ENCODE measurements at regions not wholly inside any gene's neighbourhood (a gene's known extent, or its start where the extent isn't known, plus 50 kb on each side); places are given as distances from the start of the nearest gene placed in this dataset.
A peak's percentile ranks its signal among the peaks of the same experiment; 100 is the strongest.

- TF ChIP-seq CHD2 (IDR thresholded peaks at IDR 0.05; ENCODE audit: low read length, partially characterized antibody) = no peak
- peak; percentile 35 for TF ChIP-seq TCF12 (IDR thresholded peaks at IDR 0.05)
- TF ChIP-seq PBX3 (IDR thresholded peaks at IDR 0.05) = peak; percentile 46
- no peak for TF ChIP-seq TEAD4 (IDR thresholded peaks at IDR 0.05; ENCODE audit: borderline replicate concordance, insufficient read depth)
- no peak for TF ChIP-seq FOXJ3 (CRISPR knock-in tag; IDR thresholded peaks at IDR 0.05)
- no peak for TF ChIP-seq JUND (IDR thresholded peaks at IDR 0.05)
Observed at GRCh38 chr15:69758291-69758771, 305.7 kb downstream of the RPLP1 start (continued).

- no peak overlapping the region for H3K9ac ChIP-seq
- CTCF ChIA-PET = interaction anchor here (1.2 kb wide), 1 partner anchor 30 kb away, joined by 4 read pairs; no protein-coding TSS in a partner anchor
Observed at GRCh38 chr15:69758810-69759790, 306.5 kb downstream of the RPLP1 start.

GRCh38 chr15:69760258-69760845 lies 307.7 kb downstream of the RPLP1 start:
- POLR2A ChIA-PET = no interaction called here
- Histone ChIP-seq H3K9me3 (no peaks in the 10 kb centered on the region), H3K9ac (no peak overlapping the region), H3K4me1 (ENCODE audit: control insufficient read depth in 1 of 2, insufficient read depth in 2 of 2, low read depth in 1 of 2, low read length in 1 of 2) (peaks cover 5 to 8% of the 10 kb centered on the region in 2 experiments; a peak in 2 of 4 replicates), H3K4me2 (peak overlapping the region; percentile 57), H3K9me2 (no peaks in the 10 kb centered on the region), H3F3A (replicated peaks; ENCODE audit: insufficient read depth) (peaks cover 12% of the 10 kb centered on the region), H3K27me3 (ENCODE audit: insufficient read depth) (no peaks in the 10 kb centered on the region), H3K4me3 (ENCODE audit: low read depth in 2 of 2, low read length in 1 of 2) (no peak overlapping the region), H2AFZ (ENCODE audit: low read depth) (no peak overlapping the region), H3K36me3 (replicated peaks in 1 of 2; ENCODE audit: control insufficient read depth in 1 of 2, insufficient read depth in 2 of 2, low read length in 1 of 2) (no peaks in the 10 kb centered on the region), H4K20me1 (ENCODE audit: insufficient read depth) (no peaks in the 10 kb centered on the region), H3K79me2 (ENCODE audit: insufficient read depth) (no peaks in the 10 kb centered on the region), H3K27ac (ENCODE audit: low read depth in 2 of 2, low read length in 1 of 2) (peak overlapping the region in 1 of 2 experiments; percentile 70; a peak in 2 of 4 replicates)
- no peak for DNase-seq
- CTCF ChIA-PET = interaction anchor here (1.4 kb wide), 1 partner anchor 11 kb away, joined by 6 read pairs; no protein-coding TSS in a partner anchor
- WGBS (ENCODE audit: low lambda C conversion rate) = 54% methylated on average over 3 of the region's 3 CpGs
- TF ChIP-seq RAD21 (IDR thresholded peaks at IDR 0.05; ENCODE audit: low read length) (no peak), MXI1 (IDR thresholded peaks at IDR 0.05; ENCODE audit: low read depth, low read length) (no peak), GABPA (IDR thresholded peaks at IDR 0.05; ENCODE audit: low read depth) (no peak), NFIC (IDR thresholded peaks at IDR 0.05; ENCODE audit: borderline replicate concordance) (no peak), RCOR1 (IDR thresholded peaks at IDR 0.05; ENCODE audit: low read length) (no peak), MAX (IDR thresholded peaks at IDR 0.05; ENCODE audit: low read depth) (no peak), ELF1 (IDR thresholded peaks at IDR 0.05) (no peak), PBX3 (IDR thresholded peaks at IDR 0.05) (no peak), EZH2phosphoT487 (IDR thresholded peaks at IDR 0.05; ENCODE audit: borderline replicate concordance, low read depth) (no peak), ZBTB33 (IDR thresholded peaks at IDR 0.05; ENCODE audit: borderline replicate concordance, low read depth) (no peak), YY1 (IDR thresholded peaks at IDR 0.05; ENCODE audit: low read depth) (no peak)
- TF ChIP-seq, protein P1, sequence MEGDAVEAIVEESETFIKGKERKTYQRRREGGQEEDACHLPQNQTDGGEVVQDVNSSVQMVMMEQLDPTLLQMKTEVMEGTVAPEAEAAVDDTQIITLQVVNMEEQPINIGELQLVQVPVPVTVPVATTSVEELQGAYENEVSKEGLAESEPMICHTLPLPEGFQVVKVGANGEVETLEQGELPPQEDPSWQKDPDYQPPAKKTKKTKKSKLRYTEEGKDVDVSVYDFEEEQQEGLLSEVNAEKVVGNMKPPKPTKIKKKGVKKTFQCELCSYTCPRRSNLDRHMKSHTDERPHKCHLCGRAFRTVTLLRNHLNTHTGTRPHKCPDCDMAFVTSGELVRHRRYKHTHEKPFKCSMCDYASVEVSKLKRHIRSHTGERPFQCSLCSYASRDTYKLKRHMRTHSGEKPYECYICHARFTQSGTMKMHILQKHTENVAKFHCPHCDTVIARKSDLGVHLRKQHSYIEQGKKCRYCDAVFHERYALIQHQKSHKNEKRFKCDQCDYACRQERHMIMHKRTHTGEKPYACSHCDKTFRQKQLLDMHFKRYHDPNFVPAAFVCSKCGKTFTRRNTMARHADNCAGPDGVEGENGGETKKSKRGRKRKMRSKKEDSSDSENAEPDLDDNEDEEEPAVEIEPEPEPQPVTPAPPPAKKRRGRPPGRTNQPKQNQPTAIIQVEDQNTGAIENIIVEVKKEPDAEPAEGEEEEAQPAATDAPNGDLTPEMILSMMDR (IDR thresholded peaks at IDR 0.05) = no peak

More at GRCh38 chr15:69758810-69759790, 306.5 kb downstream of the RPLP1 start:
- Histone ChIP-seq H3K9me3 (no peaks in the 10 kb centered on the region), H3F3A (replicated peaks; ENCODE audit: insufficient read depth) (peaks cover 12% of the 10 kb centered on the region), H3K27ac (ENCODE audit: low read depth in 2 of 2, low read length in 1 of 2) (no peak overlapping the region), H3K79me2 (ENCODE audit: insufficient read depth) (no peaks in the 10 kb centered on the region), H3K4me2 (no peak overlapping the region), H3K36me3 (replicated peaks in 1 of 2; ENCODE audit: control insufficient read depth in 1 of 2, insufficient read depth in 2 of 2, low read length in 1 of 2) (no peaks in the 10 kb centered on the region), H4K20me1 (ENCODE audit: insufficient read depth) (no peaks in the 10 kb centered on the region), H2AFZ (ENCODE audit: low read depth) (peak overlapping the region; percentile 32; the same call in 1 of the 2 replicates), H3K4me1 (ENCODE audit: control insufficient read depth in 1 of 2, insufficient read depth in 2 of 2, low read depth in 1 of 2, low read length in 1 of 2) (peaks cover 5 to 8% of the 10 kb centered on the region in 2 experiments; a peak in 2 of 4 replicates), H3K27me3 (ENCODE audit: insufficient read depth) (no peaks in the 10 kb centered on the region), H3K4me3 (ENCODE audit: low read depth in 2 of 2, low read length in 1 of 2) (no peak overlapping the region), H3K9me2 (no peaks in the 10 kb centered on the region)
- POLR2A ChIA-PET = no interaction called here
- no peak for DNase-seq
- 69% methylated on average over 8 of the region's 8 CpGs for WGBS (ENCODE audit: low lambda C conversion rate)
- TF ChIP-seq CHD2 (IDR thresholded peaks at IDR 0.05; ENCODE audit: low read length, partially characterized antibody) (no peak), GABPA (IDR thresholded peaks at IDR 0.05; ENCODE audit: low read depth) (peak; percentile 59)

Measured in SK-N-SH (cell line).